SK-N-SH (cell line): ENCODE measurements at regions not wholly inside any gene's neighbourhood (a gene's known extent, or its start where the extent isn't known, plus 50 kb on each side); places are given as distances from the start of the nearest gene placed in this dataset.

ENCODE experiments used
- CTCF ChIA-PET: fragments of 300-600, 350-600 bp; formaldehyde crosslinking; extraction: SDS; loops from one replicate; lab custom pipeline; 2021; lab: Yijun Ruan, JAX
- POLR2A ChIA-PET: fragments of 350-600 bp; sonication (Branson Sonifier 250); formaldehyde crosslinking; extraction: SDS; loops from one replicate; lab custom pipeline; 2020; ENCODE audit warnings: antibody characterized with exemption, inconsistent platforms; lab: Yijun Ruan, JAX
- DNase-seq: peaks from one replicate; pipeline ENCODE4 v3.0.0; 2012
- H2AFZ ChIP-seq: fragments of 200-600 bp; sonication (generic); 2 replicates; pipeline ENCODE4 v1.8.1; 2016; ENCODE audit warnings: antibody characterized with exemption, mild to moderate bottlenecking, low read depth
- H3F3A ChIP-seq: fragments of 200-600 bp; sonication (generic); replicated peaks from 2 replicates; pipeline ENCODE3; 2016; ENCODE audit warnings: antibody characterized with exemption, mild to moderate bottlenecking; ENCODE audit not compliant: insufficient read depth
- H3K27ac ChIP-seq, 2 experiments: fragments of 200-500 bp in 1 of 2; fragments of 200-600 bp in 1 of 2; sonication (Bioruptor generic) in 1 of 2; sonication (generic), shearing (Covaris generic) in 1 of 2; 2 replicates each; pipeline versions ENCODE4 v1.5.1 to v1.6.1; 2014 to 2016; ENCODE audit warnings: low read depth in 2 of 2, inconsistent platforms in 1 of 2, low read length in 1 of 2, mild to moderate bottlenecking in 1 of 2, mixed read lengths in 1 of 2
- H3K27me3 ChIP-seq: fragments of 200-600 bp; sonication (generic), shearing (Covaris generic); 2 replicates; pipeline ENCODE4 v1.6.1; 2016; ENCODE audit warnings: mixed run types; ENCODE audit not compliant: insufficient read depth
- H3K36me3 ChIP-seq, 2 experiments: fragments of 200-500 bp in 1 of 2; fragments of 200-600 bp in 1 of 2; sonication (Bioruptor generic) in 1 of 2; sonication (generic) in 1 of 2; replicated peaks in 1 of 2; 2 replicates each; pipeline versions ENCODE3 to v1.5.1; 2014 to 2016; ENCODE audit warnings: low read length in 1 of 2, mild to moderate bottlenecking in 1 of 2; ENCODE audit not compliant: insufficient read depth in 2 of 2, control insufficient read depth in 1 of 2
- H3K4me1 ChIP-seq, 2 experiments: fragments of 200-500 bp in 1 of 2; fragments of 200-600 bp in 1 of 2; sonication (Bioruptor generic) in 1 of 2; sonication (generic), shearing (Covaris generic) in 1 of 2; 2 replicates each; pipeline versions ENCODE4 v1.5.1 to v1.6.1; 2014 to 2016; ENCODE audit warnings: low read depth in 1 of 2, low read length in 1 of 2, mixed run types in 1 of 2; ENCODE audit not compliant: insufficient read depth in 2 of 2, control insufficient read depth in 1 of 2
- H3K4me2 ChIP-seq: fragments of 200-600 bp; sonication (generic), shearing (Covaris generic); 2 replicates; pipeline ENCODE4 v1.6.1; 2017; ENCODE audit warnings: mixed run types
- H3K4me3 ChIP-seq, 2 experiments: fragments of 200-500 bp in 1 of 2; fragments of 200-600 bp in 1 of 2; sonication (Bioruptor generic) in 1 of 2; sonication (generic), shearing (Covaris generic) in 1 of 2; 2 replicates each; pipeline versions ENCODE4 v1.5.1 to v1.8.1; 2014 to 2016; ENCODE audit warnings: low read depth in 2 of 2, inconsistent platforms in 1 of 2, low read length in 1 of 2, mild to moderate bottlenecking in 1 of 2, mixed read lengths in 1 of 2, moderate library complexity in 1 of 2
- H3K79me2 ChIP-seq: fragments of 200-600 bp; sonication (generic); 2 replicates; pipeline ENCODE4 v1.8.1; 2017; ENCODE audit warnings: mild to moderate bottlenecking; ENCODE audit not compliant: insufficient read depth
- H3K9ac ChIP-seq: fragments of 200-600 bp; sonication (generic); 2 replicates; pipeline ENCODE4 v1.6.1; 2017; ENCODE audit warnings: mixed run types
- H3K9me2 ChIP-seq: fragments of 200-600 bp; sonication (generic); 2 replicates; pipeline ENCODE4 v1.6.1; 2017; ENCODE audit warnings: mixed run types
- H3K9me3 ChIP-seq: fragments of 200-600 bp; sonication (generic); 2 replicates; pipeline ENCODE4 v1.6.1; 2017; ENCODE audit warnings: mixed run types, mild to moderate bottlenecking, moderate library complexity
- H4K20me1 ChIP-seq: fragments of 200-600 bp; sonication (generic); 2 replicates; pipeline ENCODE4 v1.6.1; 2017; ENCODE audit warnings: mild to moderate bottlenecking, mixed run types; ENCODE audit not compliant: insufficient read depth
- CHD2 ChIP-seq: fragments of 150-350 bp; IDR thresholded peaks from 2 replicates; pipeline ENCODE4 v1.6.1; 2018; ENCODE audit warnings: low read length; ENCODE audit not compliant: partially characterized antibody
- ELF1 ChIP-seq: IDR thresholded peaks from 2 replicates; pipeline ENCODE4 v1.4.0; 2012
- FOSL2 ChIP-seq: IDR thresholded peaks from 2 replicates; pipeline ENCODE4 v1.4.0; 2012; ENCODE audit warnings: low read depth, mild to moderate bottlenecking, moderate library complexity, borderline replicate concordance
- FOXJ3 ChIP-seq: sonication (generic); formaldehyde crosslinking; IDR thresholded peaks from 2 replicates; pipeline ENCODE4 v1.5.1; 2020; ENCODE audit warnings: mild to moderate bottlenecking, missing genetic modification reagents
- FOXM1 ChIP-seq: IDR thresholded peaks from 2 replicates; pipeline ENCODE4 v1.4.0; 2012; ENCODE audit warnings: low read depth, mild to moderate bottlenecking
- GABPA ChIP-seq: IDR thresholded peaks from 2 replicates; pipeline ENCODE4 v1.4.0; 2012; ENCODE audit warnings: low read depth, mild to moderate bottlenecking
- GATA2 ChIP-seq: sonication (generic); formaldehyde crosslinking; IDR thresholded peaks from 2 replicates; pipeline ENCODE4 v1.5.0; 2020; ENCODE audit warnings: mild to moderate bottlenecking, missing genetic modification reagents
- MEF2A ChIP-seq: IDR thresholded peaks from 2 replicates; pipeline ENCODE4 v1.4.0; 2012; ENCODE audit warnings: low read depth, borderline replicate concordance
- NFIC ChIP-seq: IDR thresholded peaks from 2 replicates; pipeline ENCODE4 v1.4.0; 2012; ENCODE audit warnings: borderline replicate concordance
- NRF1 ChIP-seq: IDR thresholded peaks from 2 replicates; pipeline ENCODE4 v1.6.1; 2012; ENCODE audit warnings: low read depth, mild to moderate bottlenecking, low read length
- POLR2AphosphoS5 ChIP-seq: IDR thresholded peaks from 2 replicates; pipeline ENCODE4 v1.6.1; 2012; ENCODE audit warnings: low read depth, low read length
- RAD21 ChIP-seq: IDR thresholded peaks from 2 replicates; pipeline ENCODE4 v1.6.1; 2012; ENCODE audit warnings: mild to moderate bottlenecking, low read length
- RCOR1 ChIP-seq: fragments of 150-350 bp; IDR thresholded peaks from 2 replicates; pipeline ENCODE4 v1.6.1; 2017; ENCODE audit warnings: antibody characterized with exemption, low read length
- RFX5 ChIP-seq: IDR thresholded peaks from 2 replicates; pipeline ENCODE4 v1.6.1; 2012; ENCODE audit warnings: mild to moderate bottlenecking, improper control_type of control experiment, low read length
- RXRA ChIP-seq: IDR thresholded peaks from 2 replicates; pipeline ENCODE4 v1.4.0; 2012; ENCODE audit warnings: low read depth, mild to moderate bottlenecking, borderline replicate concordance
- SIN3A ChIP-seq: IDR thresholded peaks from 2 replicates; pipeline ENCODE4 v1.6.1; 2012; ENCODE audit warnings: low read depth, mild to moderate bottlenecking, low read length, moderate library complexity, borderline replicate concordance
- SMC3 ChIP-seq: IDR thresholded peaks from 2 replicates; pipeline ENCODE4 v1.6.1; 2012; ENCODE audit warnings: low read depth, low read length, improper control_type of control experiment
- WGBS: methylation state at CpG from one replicate; pipeline ENCODE4 v1.1.6; 2017; ENCODE audit warnings: low lambda C conversion rate; 5-methylcytosine and 5-hydroxymethylcytosine counted together
- TF ChIP-seq, protein P1 (sequence below): IDR thresholded peaks from 2 replicates; pipeline ENCODE4; 2012
- TF ChIP-seq, protein P2 (sequence below): IDR thresholded peaks from 2 replicates; pipeline ENCODE4 v1.6.1; 2012; ENCODE audit warnings: mild to moderate bottlenecking, low read depth, low read length, moderate library complexity
- TF ChIP-seq, protein P3 (sequence below): fragments of 200-600 bp; sonication (generic); IDR thresholded peaks from 2 replicates; pipeline ENCODE4 v1.6.1; 2017; ENCODE audit warnings: antibody characterized with exemption, mild to moderate bottlenecking, moderate library complexity
- TF ChIP-seq, protein P4 (sequence below): IDR thresholded peaks from 2 replicates; pipeline ENCODE4 v1.4.0; 2012; ENCODE audit warnings: low read depth
- TF ChIP-seq, protein P5 (sequence below): IDR thresholded peaks from 2 replicates; pipeline ENCODE4 v1.4.0; 2012; ENCODE audit warnings: low read depth, borderline replicate concordance
- TF ChIP-seq, protein P6 (sequence below): fragments of 150-350 bp; IDR thresholded peaks from 2 replicates; pipeline ENCODE4 v1.6.1; 2016; ENCODE audit warnings: mild to moderate bottlenecking, low read depth, low read length

DNA sequence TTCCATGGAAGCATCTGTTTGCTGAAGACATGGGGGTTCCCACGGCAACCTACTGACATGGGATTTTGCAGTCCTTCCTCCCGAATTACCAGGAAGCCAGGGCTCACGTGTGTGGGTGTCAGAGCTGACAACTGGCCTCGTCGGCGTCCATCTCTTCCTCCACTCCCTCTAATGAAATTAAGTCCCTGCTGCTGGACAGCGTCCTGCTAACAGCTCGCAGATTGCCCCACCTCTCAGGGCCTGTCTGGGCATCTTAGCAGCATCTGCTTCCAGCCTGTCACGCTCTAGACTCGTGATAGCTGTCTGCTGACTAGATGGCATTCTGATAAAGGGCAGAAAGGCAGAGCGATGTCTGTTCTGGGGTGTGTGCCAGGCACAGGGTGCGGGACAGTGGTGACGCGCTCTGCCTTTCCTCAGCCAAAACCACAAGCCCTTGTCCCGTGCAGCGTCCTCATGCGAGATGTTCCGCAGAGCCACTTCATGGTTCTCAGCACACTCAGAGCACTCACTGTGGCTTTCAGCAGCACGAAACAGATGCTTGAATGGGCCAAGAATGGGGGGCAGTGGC is 161.1 kb downstream of the ARL4C start:
- H3F3A ChIP-seq = no peaks in the 10 kb centered on the region
- CTCF ChIA-PET = interaction anchor here (1.0 to 1.6 kb wide), 6 partner anchors 11 to 209 kb away, joined by 3 to 5 read pairs (median 4); partner anchors contain the start of gene ARL4C
- peak overlapping the region; percentile 26; the same call in 1 of the 2 replicates for H3K4me2 ChIP-seq
- H3K9me3 ChIP-seq = no peaks in the 10 kb centered on the region
- no peak overlapping the region for H2AFZ ChIP-seq
- no peaks in the 10 kb centered on the region for H3K27me3 ChIP-seq
- peaks cover 0 to 44% of the 10 kb centered on the region in 2 experiments; a peak in 2 of 4 replicates for H3K4me1 ChIP-seq
- POLR2A ChIA-PET = interaction anchor here (0.8 to 2.1 kb wide), 5 partner anchors 14 to 162 kb away, joined by 3 to 11 read pairs (median 4); partner anchors contain the start of gene ARL4C
- no peaks in the 10 kb centered on the region for H4K20me1 ChIP-seq
- no peaks in the 10 kb centered on the region for H3K36me3 ChIP-seq
- H3K27ac ChIP-seq = peak overlapping the region; percentile 41 to 98; a peak in 3 of 4 replicates
- no peak overlapping the region for H3K9ac ChIP-seq
- peak; percentile 83 for DNase-seq
- 16% methylated on average over 15 of the region's 19 CpGs for WGBS
- H3K79me2 ChIP-seq = no peaks in the 10 kb centered on the region
- no peaks in the 10 kb centered on the region for H3K9me2 ChIP-seq
- no peak overlapping the region for H3K4me3 ChIP-seq
- TF ChIP-seq ELF1 = no peak
- TF ChIP-seq RFX5 = no peak
- TF ChIP-seq RCOR1 = peak; percentile 98
- TF ChIP-seq, protein P1, sequence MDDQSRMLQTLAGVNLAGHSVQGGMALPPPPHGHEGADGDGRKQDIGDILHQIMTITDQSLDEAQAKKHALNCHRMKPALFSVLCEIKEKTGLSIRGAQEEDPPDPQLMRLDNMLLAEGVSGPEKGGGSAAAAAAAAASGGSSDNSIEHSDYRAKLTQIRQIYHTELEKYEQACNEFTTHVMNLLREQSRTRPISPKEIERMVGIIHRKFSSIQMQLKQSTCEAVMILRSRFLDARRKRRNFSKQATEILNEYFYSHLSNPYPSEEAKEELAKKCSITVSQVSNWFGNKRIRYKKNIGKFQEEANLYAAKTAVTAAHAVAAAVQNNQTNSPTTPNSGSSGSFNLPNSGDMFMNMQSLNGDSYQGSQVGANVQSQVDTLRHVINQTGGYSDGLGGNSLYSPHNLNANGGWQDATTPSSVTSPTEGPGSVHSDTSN = peak; percentile 89
- TF ChIP-seq, protein P2, sequence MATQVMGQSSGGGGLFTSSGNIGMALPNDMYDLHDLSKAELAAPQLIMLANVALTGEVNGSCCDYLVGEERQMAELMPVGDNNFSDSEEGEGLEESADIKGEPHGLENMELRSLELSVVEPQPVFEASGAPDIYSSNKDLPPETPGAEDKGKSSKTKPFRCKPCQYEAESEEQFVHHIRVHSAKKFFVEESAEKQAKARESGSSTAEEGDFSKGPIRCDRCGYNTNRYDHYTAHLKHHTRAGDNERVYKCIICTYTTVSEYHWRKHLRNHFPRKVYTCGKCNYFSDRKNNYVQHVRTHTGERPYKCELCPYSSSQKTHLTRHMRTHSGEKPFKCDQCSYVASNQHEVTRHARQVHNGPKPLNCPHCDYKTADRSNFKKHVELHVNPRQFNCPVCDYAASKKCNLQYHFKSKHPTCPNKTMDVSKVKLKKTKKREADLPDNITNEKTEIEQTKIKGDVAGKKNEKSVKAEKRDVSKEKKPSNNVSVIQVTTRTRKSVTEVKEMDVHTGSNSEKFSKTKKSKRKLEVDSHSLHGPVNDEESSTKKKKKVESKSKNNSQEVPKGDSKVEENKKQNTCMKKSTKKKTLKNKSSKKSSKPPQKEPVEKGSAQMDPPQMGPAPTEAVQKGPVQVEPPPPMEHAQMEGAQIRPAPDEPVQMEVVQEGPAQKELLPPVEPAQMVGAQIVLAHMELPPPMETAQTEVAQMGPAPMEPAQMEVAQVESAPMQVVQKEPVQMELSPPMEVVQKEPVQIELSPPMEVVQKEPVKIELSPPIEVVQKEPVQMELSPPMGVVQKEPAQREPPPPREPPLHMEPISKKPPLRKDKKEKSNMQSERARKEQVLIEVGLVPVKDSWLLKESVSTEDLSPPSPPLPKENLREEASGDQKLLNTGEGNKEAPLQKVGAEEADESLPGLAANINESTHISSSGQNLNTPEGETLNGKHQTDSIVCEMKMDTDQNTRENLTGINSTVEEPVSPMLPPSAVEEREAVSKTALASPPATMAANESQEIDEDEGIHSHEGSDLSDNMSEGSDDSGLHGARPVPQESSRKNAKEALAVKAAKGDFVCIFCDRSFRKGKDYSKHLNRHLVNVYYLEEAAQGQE = peak; percentile 95
- TF ChIP-seq NFIC = peak; percentile 91
- TF ChIP-seq, protein P3, sequence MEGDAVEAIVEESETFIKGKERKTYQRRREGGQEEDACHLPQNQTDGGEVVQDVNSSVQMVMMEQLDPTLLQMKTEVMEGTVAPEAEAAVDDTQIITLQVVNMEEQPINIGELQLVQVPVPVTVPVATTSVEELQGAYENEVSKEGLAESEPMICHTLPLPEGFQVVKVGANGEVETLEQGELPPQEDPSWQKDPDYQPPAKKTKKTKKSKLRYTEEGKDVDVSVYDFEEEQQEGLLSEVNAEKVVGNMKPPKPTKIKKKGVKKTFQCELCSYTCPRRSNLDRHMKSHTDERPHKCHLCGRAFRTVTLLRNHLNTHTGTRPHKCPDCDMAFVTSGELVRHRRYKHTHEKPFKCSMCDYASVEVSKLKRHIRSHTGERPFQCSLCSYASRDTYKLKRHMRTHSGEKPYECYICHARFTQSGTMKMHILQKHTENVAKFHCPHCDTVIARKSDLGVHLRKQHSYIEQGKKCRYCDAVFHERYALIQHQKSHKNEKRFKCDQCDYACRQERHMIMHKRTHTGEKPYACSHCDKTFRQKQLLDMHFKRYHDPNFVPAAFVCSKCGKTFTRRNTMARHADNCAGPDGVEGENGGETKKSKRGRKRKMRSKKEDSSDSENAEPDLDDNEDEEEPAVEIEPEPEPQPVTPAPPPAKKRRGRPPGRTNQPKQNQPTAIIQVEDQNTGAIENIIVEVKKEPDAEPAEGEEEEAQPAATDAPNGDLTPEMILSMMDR = no peak
- peak; percentile 83 for TF ChIP-seq POLR2AphosphoS5
- TF ChIP-seq, protein P4, sequence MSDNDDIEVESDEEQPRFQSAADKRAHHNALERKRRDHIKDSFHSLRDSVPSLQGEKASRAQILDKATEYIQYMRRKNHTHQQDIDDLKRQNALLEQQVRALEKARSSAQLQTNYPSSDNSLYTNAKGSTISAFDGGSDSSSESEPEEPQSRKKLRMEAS = peak; percentile 83
- TF ChIP-seq SMC3 = peak; percentile 21; the same call in 1 of the 2 replicates
- no peak; the same call in 1 of the 2 replicates for TF ChIP-seq FOXM1
- TF ChIP-seq, protein P5, sequence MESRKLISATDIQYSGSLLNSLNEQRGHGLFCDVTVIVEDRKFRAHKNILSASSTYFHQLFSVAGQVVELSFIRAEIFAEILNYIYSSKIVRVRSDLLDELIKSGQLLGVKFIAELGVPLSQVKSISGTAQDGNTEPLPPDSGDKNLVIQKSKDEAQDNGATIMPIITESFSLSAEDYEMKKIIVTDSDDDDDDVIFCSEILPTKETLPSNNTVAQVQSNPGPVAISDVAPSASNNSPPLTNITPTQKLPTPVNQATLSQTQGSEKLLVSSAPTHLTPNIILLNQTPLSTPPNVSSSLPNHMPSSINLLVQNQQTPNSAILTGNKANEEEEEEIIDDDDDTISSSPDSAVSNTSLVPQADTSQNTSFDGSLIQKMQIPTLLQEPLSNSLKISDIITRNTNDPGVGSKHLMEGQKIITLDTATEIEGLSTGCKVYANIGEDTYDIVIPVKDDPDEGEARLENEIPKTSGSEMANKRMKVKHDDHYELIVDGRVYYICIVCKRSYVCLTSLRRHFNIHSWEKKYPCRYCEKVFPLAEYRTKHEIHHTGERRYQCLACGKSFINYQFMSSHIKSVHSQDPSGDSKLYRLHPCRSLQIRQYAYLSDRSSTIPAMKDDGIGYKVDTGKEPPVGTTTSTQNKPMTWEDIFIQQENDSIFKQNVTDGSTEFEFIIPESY = peak; percentile 36; the same call in 1 of the 2 replicates
- TF ChIP-seq GATA2 (CRISPR knock-in tag) = peak; percentile 100
- no peak for TF ChIP-seq NRF1
- peak; percentile 39; the same call in 1 of the 2 replicates for TF ChIP-seq FOSL2
- TF ChIP-seq, protein P6, sequence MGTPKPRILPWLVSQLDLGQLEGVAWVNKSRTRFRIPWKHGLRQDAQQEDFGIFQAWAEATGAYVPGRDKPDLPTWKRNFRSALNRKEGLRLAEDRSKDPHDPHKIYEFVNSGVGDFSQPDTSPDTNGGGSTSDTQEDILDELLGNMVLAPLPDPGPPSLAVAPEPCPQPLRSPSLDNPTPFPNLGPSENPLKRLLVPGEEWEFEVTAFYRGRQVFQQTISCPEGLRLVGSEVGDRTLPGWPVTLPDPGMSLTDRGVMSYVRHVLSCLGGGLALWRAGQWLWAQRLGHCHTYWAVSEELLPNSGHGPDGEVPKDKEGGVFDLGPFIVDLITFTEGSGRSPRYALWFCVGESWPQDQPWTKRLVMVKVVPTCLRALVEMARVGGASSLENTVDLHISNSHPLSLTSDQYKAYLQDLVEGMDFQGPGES = no peak
- no peak for TF ChIP-seq MEF2A
- peak; percentile 94 for TF ChIP-seq CHD2
- TF ChIP-seq SIN3A = peak; percentile 92
- peak; percentile 100 for TF ChIP-seq FOXJ3
- no peak for TF ChIP-seq RXRA
- peak; percentile 38; the same call in 1 of the 2 replicates for TF ChIP-seq RAD21
- no peak for TF ChIP-seq GABPA
